DND-41 (cell line): ENCODE measurements at regions not wholly inside any gene's neighbourhood (a gene's known extent, or its start where the extent isn't known, plus 50 kb on each side); places are given as distances from the start of the nearest gene placed in this dataset.

Experiments
- ATAC-seq: fragments of 200-7000 bp; cut with Tn5 transposase; 3 replicates; pipeline ENCODE4 v1.9.1; 2021; ENCODE audit warnings: low read depth; ENCODE audit not compliant: insufficient read depth
- DNase-seq: peaks from one replicate; pipeline ENCODE4 v3.0.0-alpha.2; 2020
- H2AFZ ChIP-seq: 2 replicates; pipeline ENCODE4 v1.6.0; 2012; ENCODE audit warnings: low read depth, low read length
- H3K27ac ChIP-seq: 2 replicates; pipeline ENCODE4 v1.5.1; 2012; ENCODE audit warnings: low read length, inconsistent platforms
- H3K27me3 ChIP-seq: fragments of 200-600 bp; sonication (generic); 2 replicates; pipeline ENCODE4 v1.6.0; 2012; ENCODE audit warnings: low read length, mild to moderate bottlenecking, inconsistent platforms; ENCODE audit not compliant: insufficient read depth, poor library complexity
- H3K36me3 ChIP-seq: 2 replicates; pipeline ENCODE4 v1.5.1; 2012; ENCODE audit warnings: low read length, inconsistent platforms; ENCODE audit not compliant: insufficient read depth
- H3K4me1 ChIP-seq: 2 replicates; pipeline ENCODE4 v1.5.1; 2012; ENCODE audit warnings: mild to moderate bottlenecking, low read length; ENCODE audit not compliant: insufficient read depth
- H3K4me2 ChIP-seq: 2 replicates; pipeline ENCODE4 v1.6.0; 2012; ENCODE audit warnings: mild to moderate bottlenecking, moderate library complexity, low read length, inconsistent platforms; ENCODE audit not compliant: insufficient read depth
- H3K4me3 ChIP-seq, 2 experiments: fragments of 200-600 bp in 1 of 2; shearing (Covaris generic) in 1 of 2; 2 replicates each; pipeline ENCODE4 v1.5.1; 2012 to 2016; ENCODE audit warnings: inconsistent platforms in 2 of 2, low read length in 2 of 2, mild to moderate bottlenecking in 2 of 2, low read depth in 1 of 2, moderate library complexity in 1 of 2
- H3K79me2 ChIP-seq: 2 replicates; pipeline ENCODE4 v1.6.0; 2012; ENCODE audit warnings: low read length, inconsistent platforms; ENCODE audit not compliant: insufficient read depth
- H3K9ac ChIP-seq: 2 replicates; pipeline ENCODE4 v1.6.0; 2012; ENCODE audit warnings: low read depth, mild to moderate bottlenecking, inconsistent platforms, low read length, moderate library complexity
- H3K9me3 ChIP-seq: 2 replicates; pipeline ENCODE4 v1.5.1; 2012; ENCODE audit warnings: low read length, moderate library complexity, mild to moderate bottlenecking, inconsistent platforms; ENCODE audit not compliant: insufficient read depth, severe bottlenecking
- H4K20me1 ChIP-seq: 2 replicates; pipeline ENCODE4 v1.6.0; 2012; ENCODE audit warnings: low read length; ENCODE audit not compliant: insufficient read depth
- CTCF ChIP-seq: IDR thresholded peaks from 2 replicates; pipeline ENCODE4 v1.5.1; 2012; ENCODE audit warnings: borderline replicate concordance, low read length, moderate library complexity, mild to moderate bottlenecking; ENCODE audit not compliant: poor library complexity, severe bottlenecking; ENCODE audit errors: extremely low read depth
- EZH2 ChIP-seq: IDR thresholded peaks from 3 replicates; pipeline ENCODE4 v1.6.1; 2012; ENCODE audit warnings: borderline replicate concordance, low read depth, mild to moderate bottlenecking, moderate library complexity, low read length, inconsistent platforms; ENCODE audit not compliant: severe bottlenecking

GRCh38 chr5:8676695-8677094 lies 807.7 kb downstream of the MTRR start:
- H3K4me2 ChIP-seq = no peak overlapping the region
- H3K4me3 ChIP-seq = no peak overlapping the region
- no peak overlapping the region for H3K27ac ChIP-seq
- no peak for TF ChIP-seq EZH2
- TF ChIP-seq CTCF = no peak
- no peak overlapping the region for H2AFZ ChIP-seq
- no peaks in the 10 kb centered on the region for H3K36me3 ChIP-seq
- H3K9ac ChIP-seq = no peak overlapping the region
- no peaks in the 10 kb centered on the region for H4K20me1 ChIP-seq
- no peaks in the 10 kb centered on the region for H3K4me1 ChIP-seq
- no peak for ATAC-seq
- H3K9me3 ChIP-seq = peaks cover 2% of the 10 kb centered on the region
- H3K79me2 ChIP-seq = no peaks in the 10 kb centered on the region
- no peak for DNase-seq
- H3K27me3 ChIP-seq = no peaks in the 10 kb centered on the region

GRCh38 chr5:8682381-8682780 lies 813.4 kb downstream of the MTRR start:
- Histone ChIP-seq H2AFZ (no peak overlapping the region), H4K20me1 (no peaks in the 10 kb centered on the region), H3K27me3 (no peaks in the 10 kb centered on the region), H3K9me3 (peaks cover 2% of the 10 kb centered on the region), H3K4me1 (peaks cover 35% of the 10 kb centered on the region), H3K4me2 (no peak overlapping the region), H3K79me2 (no peaks in the 10 kb centered on the region), H3K36me3 (no peaks in the 10 kb centered on the region), H3K4me3 (no peak overlapping the region), H3K9ac (no peak overlapping the region), H3K27ac (no peak overlapping the region)
- TF ChIP-seq EZH2 (no peak), CTCF (no peak)
- ATAC-seq = no peak
- no peak for DNase-seq

- H3K4me3 ChIP-seq = no peak overlapping the region
- no peaks in the 10 kb centered on the region for H3K79me2 ChIP-seq
- H3K4me1 ChIP-seq = peaks cover 35% of the 10 kb centered on the region
- no peak for TF ChIP-seq EZH2
- no peak for TF ChIP-seq CTCF
- peak overlapping the region; percentile 42 for H3K4me2 ChIP-seq
- H3K27me3 ChIP-seq = no peaks in the 10 kb centered on the region
- peak overlapping the region; percentile 77 for H3K27ac ChIP-seq
- peak overlapping the region; percentile 52 for H2AFZ ChIP-seq
- H3K9ac ChIP-seq = peak overlapping the region; percentile 21
- DNase-seq = peak; percentile 74
- ATAC-seq = peak; percentile 96
- H3K36me3 ChIP-seq = no peaks in the 10 kb centered on the region
- no peaks in the 10 kb centered on the region for H4K20me1 ChIP-seq
- peaks cover under 1% of the 10 kb centered on the region for H3K9me3 ChIP-seq
Measured at GRCh38 chr5:8683496-8683895, 814.5 kb downstream of the MTRR start.

- Histone ChIP-seq H4K20me1 (no peaks in the 10 kb centered on the region), H3K9ac (no peak overlapping the region), H3K4me1 (peaks cover 35% of the 10 kb centered on the region), H3K36me3 (no peaks in the 10 kb centered on the region), H3K4me2 (no peak overlapping the region), H3K79me2 (no peaks in the 10 kb centered on the region), H3K27ac (peak overlapping the region; percentile 51; the same call in 1 of the 2 replicates), H2AFZ (peak overlapping the region; percentile 48), H3K9me3 (no peaks in the 10 kb centered on the region), H3K4me3 (no peak overlapping the region), H3K27me3 (no peaks in the 10 kb centered on the region)
- DNase-seq (peak; percentile 16), ATAC-seq (peak; percentile 36; the same call in 1 of the 3 replicates)
- TF ChIP-seq CTCF (peak; percentile 55), EZH2 (no peak)
Measured at GRCh38 chr5:8685704-8686103, 816.8 kb downstream of the MTRR start.
